Stimulated activated naive CD8-positive, alpha-beta T cell treated with anti-CD3 and anti-CD28 coated beads, Interleukin-15, Interleukin-2, amounts not matched to agents 100 U/mL and 50 U/mL, for 24 hours (primary cell): ENCODE measurements at regions not wholly inside any gene's neighbourhood (a gene's known extent, or its start where the extent isn't known, plus 50 kb on each side); places are given as distances from the start of the nearest gene placed in this dataset.
"Not testable (repeated sequence)": the region's sequence is repeated elsewhere in the genome, so short reads cannot be mapped to it uniquely, and the experiment has no call there.

ENCODE experiments used
- ATAC-seq: fragments of 150-1000 bp; cut with Tn5 transposase; one replicate; pipeline ENCODE4 v1.10.0; 2021
- DNase-seq: peaks from one replicate; pipeline ENCODE4 v3.0.0; 2021

GRCh38 chr3:43236008-43236407 lies 50.3 kb upstream of the SNRK start:
- DNase-seq (no peak), ATAC-seq (peak; percentile 66)

GRCh38 chr3:43233062-43233461 lies 53.3 kb upstream of the SNRK start:
- ATAC-seq (no peak), DNase-seq (no peak)

- ATAC-seq (no peak), DNase-seq (no peak)
Measured at GRCh38 chr3:43231276-43232000, 54.9 kb upstream of the SNRK start.

GRCh38 chr3:43229865-43230264 lies 56.5 kb upstream of the SNRK start:
- not testable (repeated sequence) for DNase-seq, ATAC-seq

GRCh38 chr3:43227685-43228084 lies 58.7 kb upstream of the SNRK start:
- not testable (repeated sequence) for DNase-seq, ATAC-seq

GRCh38 chr3:43224405-43225073 lies 61.8 kb upstream of the SNRK start:
- DNase-seq (no peak), ATAC-seq (peak; percentile 65)

- ATAC-seq (peak; percentile 42), DNase-seq (no peak)
Measured at GRCh38 chr3:43223670-43224364, 62.5 kb upstream of the SNRK start.

GRCh38 chr3:43222590-43222989 lies 63.8 kb upstream of the SNRK start:
- peak; percentile 17 for ATAC-seq
- DNase-seq = no peak

- DNase-seq = no peak
- ATAC-seq = no peak
Measured at GRCh38 chr3:43221076-43221475, 65.3 kb upstream of the SNRK start.

GRCh38 chr3:43219616-43220015 lies 66.7 kb upstream of the SNRK start:
- no peak for ATAC-seq

GRCh38 chr3:43218921-43219320 lies 67.4 kb upstream of the SNRK start:
- DNase-seq (no peak), ATAC-seq (no peak)

More at GRCh38 chr3:43219616-43220015, 66.7 kb upstream of the SNRK start:
- no peak for DNase-seq

GRCh38 chr3:43218156-43218555 lies 68.2 kb upstream of the SNRK start:
- DNase-seq (no peak), ATAC-seq (no peak)

GRCh38 chr3:43217633-43218032 lies 68.7 kb upstream of the SNRK start:
- no peak for ATAC-seq
- no peak for DNase-seq

GRCh38 chr3:43217206-43217605 lies 69.1 kb upstream of the SNRK start:
- ATAC-seq = no peak
- no peak for DNase-seq

GRCh38 chr3:43215663-43216275 lies 70.6 kb upstream of the SNRK start:
- DNase-seq (no peak), ATAC-seq (peak; percentile 46)

- ATAC-seq = no peak
Measured at GRCh38 chr3:43215138-43215537, 71.2 kb upstream of the SNRK start.

GRCh38 chr3:43214616-43215015 lies 71.7 kb upstream of the SNRK start:
- no peak for ATAC-seq
- DNase-seq = no peak

More at GRCh38 chr3:43215138-43215537, 71.2 kb upstream of the SNRK start:
- DNase-seq = no peak

GRCh38 chr3:43213631-43214030 lies 72.7 kb upstream of the SNRK start:
- no peak for DNase-seq
- ATAC-seq = no peak

GRCh38 chr3:43212914-43213611 lies 73.3 kb upstream of the SNRK start:
- ATAC-seq = no peak
- no peak for DNase-seq

- ATAC-seq = no peak
- no peak for DNase-seq
Measured at GRCh38 chr3:43211681-43212080, 74.7 kb upstream of the SNRK start.

- ATAC-seq = no peak
Measured at GRCh38 chr3:43210049-43211027, 76.0 kb upstream of the SNRK start.

More at GRCh38 chr3:43210049-43211027, 76.0 kb upstream of the SNRK start:
- no peak for DNase-seq
